ENCODE measurements at regions not wholly inside any gene's neighbourhood (a gene's known extent, or its start where the extent isn't known, plus 50 kb on each side); places are given as distances from the start of the nearest gene placed in this dataset.

DNA sequence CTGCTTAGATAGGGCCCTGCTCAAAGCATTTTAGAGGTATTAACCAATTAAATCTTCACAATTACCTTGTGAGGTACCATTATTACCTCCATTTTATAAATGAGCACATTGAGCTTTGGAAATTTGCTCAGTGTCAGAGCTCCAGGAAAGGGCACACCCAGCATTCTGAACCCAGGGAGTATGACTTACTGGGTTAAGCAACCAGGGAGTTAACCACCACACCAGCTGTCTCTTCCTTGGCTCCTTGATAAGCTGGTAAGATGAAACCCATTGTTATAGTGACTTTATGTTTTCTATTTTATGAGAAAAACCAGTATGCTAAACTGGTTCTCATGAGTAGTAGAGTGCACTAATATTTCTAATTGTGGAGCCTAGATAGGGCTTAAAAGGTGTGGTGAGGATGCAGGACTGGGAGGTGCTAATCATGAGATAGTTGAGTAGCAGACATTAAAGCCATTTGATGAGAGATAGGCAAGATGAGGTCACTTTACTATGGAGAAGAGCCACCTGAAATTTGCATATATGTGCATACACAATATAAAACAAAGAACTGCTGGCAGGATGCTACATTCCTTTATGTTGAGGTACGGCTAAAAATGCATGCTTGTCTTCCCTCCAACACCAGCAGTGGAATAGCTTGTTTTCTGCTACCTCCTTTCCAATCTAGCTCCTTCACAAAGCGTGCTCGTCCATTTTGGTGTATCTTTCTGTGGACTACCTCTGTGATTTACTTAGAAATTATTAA, 556.1 kb downstream of the SPRY1 start:
- in situ Hi-C loops (cut with MboI; ENCODE audit: low sequenced_read_pairs) = no loop called here

DNA sequence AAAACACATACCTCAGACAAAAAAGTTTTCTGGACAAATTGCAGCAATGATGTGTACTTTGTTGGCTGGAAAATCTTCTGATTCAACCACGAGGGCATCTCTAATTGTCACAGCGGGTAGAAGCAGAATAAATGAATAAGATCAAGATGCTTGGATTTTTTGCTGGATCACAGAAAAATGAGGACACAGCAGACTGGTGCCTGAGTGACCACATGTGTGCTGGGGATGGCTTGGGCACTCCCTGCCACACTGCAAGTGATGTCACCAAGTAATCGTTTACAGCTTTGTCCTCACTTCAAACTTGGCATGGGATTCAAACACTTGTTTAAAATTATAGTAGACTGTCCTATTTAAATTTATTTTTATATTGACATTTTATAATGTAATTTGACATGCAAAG, 557.0 kb downstream of the SPRY1 start:
- in situ Hi-C loops (cut with MboI; ENCODE audit: low sequenced_read_pairs) = no loop called here

DNA sequence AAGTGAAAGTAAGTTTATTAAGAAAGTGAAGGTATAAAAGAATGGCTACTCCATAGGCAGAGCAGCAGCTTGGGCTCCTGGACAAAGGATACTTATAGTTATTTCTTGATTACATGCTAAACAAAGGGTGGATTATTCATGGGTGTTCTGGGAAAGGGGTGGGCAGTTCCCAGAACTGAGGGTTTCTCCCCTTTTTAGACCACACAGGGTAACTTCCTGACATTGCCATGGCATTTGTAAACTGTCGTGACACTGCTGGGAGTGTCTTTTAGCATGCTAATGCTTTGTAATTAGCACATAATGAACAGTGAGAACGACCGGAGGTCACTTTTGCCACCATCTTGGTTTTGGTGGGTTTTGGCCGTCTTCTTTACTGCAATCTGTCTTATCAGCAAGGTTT, 557.6 kb downstream of the SPRY1 start:
- in situ Hi-C loops (cut with MboI; ENCODE audit: low sequenced_read_pairs) = no loop called here

DNA sequence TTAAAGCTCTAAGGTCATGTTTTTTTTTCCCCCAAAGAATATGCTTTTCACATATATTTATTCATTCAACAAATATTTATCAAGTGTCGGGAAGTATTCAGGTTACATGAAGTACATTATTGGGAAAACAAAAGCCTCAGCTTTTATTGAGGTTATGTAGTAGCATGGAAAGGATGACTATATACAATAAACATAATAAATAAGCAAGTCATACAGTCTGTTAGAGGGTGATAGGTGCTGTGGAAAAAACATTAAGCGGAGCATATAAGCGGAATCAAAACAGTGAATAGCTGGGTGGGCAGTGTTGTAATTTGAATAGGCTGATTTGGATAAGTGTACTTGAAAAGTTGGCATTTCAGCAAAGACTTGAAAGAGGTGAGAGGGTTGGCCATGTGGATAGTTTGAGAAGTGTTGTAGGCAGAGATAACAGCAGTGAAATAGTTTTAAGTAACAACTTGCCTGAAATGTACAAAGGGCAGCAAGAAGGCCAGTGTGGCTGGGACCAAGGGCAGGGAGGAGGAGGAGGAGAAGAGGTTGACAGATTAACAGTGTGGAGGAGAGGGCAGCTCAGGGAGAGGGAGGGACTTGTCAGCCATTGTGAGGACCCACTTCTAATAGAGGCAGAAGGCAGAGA, 558.7 kb downstream of the SPRY1 start:
- in situ Hi-C loops (cut with MboI; ENCODE audit: low sequenced_read_pairs) = no loop called here

DNA sequence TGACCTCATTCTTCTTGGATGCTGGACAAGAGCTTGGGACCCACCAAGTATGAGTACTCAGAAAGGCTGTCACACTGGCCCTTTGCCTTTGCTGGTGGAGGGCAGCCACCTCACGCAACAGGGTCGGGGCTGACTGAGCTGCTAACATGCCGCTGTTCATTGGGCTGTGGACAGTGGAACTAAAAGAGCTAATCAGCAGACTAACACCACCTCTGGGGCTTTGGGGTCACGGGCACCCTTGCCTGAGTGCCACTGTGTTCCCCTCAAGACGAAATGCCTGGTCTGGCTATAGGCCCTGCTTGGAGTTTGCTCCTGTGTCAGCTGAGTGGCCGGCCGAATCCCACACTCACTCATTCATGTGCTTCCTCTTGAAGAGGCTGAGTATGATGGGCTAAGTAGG, 559.6 kb downstream of the SPRY1 start:
- in situ Hi-C loops (cut with MboI; ENCODE audit: low sequenced_read_pairs) = no loop called here

DNA sequence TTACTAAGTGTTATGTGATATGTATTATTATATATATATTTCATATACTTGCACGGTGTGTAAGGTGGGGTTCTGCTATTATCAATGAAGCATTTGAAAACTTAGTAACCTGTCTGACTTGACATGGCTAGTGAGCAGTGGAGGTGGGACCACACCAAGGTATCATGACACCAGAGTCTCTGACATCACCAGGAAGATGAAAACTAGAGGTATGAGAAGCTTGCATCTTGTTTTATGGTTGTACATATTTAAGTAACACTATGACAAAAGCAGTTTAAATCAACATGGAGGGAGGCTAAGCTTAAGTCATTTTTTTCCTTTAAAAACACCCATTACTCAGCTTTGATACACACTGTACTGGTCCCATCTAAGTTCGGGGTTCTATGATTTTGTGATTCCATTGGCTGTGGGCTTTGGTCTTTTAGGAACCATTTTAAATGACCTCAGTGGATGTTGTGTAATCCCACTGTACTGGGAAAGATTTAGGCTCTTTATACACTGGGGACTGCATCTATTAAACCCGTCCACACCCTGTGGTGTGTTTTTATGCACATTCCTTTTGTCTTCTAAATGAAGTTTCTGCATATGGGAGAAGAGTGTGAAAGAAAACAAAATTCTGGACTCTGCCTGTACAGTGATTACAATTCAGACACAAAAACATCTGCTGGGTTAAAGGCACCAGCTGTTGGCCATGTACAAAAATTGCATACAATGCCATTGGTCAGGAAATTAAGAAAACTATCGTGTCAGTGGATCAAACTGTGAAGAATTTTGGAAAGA, 570.6 kb downstream of the SPRY1 start:
- in situ Hi-C loops (cut with MboI; ENCODE audit: low sequenced_read_pairs) = no loop called here

DNA sequence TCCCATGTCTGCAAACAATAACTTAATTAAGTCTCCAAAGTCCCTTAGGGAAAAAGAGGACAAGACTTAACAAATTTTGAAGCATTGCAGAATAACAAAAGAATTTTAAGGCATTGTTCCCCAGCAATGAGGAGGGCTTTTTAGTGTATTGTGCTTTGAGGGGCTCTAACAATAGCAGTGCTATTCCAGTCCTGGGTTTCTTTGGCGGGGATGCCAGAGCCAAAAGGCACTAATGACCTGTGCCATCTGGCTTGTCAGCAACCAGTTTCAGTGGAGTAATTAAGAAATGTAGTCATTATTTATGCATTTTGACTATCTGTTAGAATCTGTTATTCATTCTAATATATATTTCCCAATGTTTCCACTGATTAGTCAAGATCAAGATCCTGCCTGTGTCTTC, 575.4 kb downstream of the SPRY1 start:
- in situ Hi-C loops (cut with MboI; ENCODE audit: low sequenced_read_pairs) = no loop called here

DNA sequence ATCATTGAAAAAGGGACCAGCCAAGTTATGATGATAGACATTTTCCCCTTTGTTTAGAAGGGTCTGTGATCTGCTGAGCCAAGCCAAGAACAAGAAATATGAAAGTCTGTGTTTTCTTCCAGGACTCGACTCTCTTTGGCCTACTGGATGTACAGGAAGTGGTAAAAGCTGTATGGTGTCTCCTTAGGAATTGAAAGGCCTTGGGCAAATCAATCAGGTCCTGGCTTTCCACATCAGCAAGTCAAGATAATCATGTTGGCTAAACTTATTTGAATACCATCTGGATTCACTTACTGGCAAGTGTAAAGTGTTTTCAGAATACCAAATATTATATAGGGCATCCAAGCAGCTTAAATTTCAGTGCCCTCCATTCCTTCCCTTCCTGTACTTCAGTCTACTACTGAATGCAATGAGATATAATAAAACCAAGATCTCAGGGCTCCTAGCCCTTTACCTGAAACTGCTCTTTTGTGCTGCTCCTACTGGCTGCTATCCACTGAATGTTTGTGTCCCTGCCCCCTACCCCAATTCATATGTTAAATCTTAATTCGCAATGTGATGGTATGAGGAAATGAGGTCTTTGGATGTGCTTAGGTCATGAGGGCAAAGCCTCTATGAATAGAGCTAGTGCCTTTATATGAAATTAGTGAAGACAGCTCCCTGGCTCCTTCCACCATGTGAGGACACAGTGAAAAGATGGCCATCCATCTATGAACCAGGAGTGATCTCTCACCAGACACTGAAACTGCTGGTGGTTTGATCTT, 578.0 kb downstream of the SPRY1 start:
- in situ Hi-C loops (cut with MboI; ENCODE audit: low sequenced_read_pairs) = no loop called here

DNA sequence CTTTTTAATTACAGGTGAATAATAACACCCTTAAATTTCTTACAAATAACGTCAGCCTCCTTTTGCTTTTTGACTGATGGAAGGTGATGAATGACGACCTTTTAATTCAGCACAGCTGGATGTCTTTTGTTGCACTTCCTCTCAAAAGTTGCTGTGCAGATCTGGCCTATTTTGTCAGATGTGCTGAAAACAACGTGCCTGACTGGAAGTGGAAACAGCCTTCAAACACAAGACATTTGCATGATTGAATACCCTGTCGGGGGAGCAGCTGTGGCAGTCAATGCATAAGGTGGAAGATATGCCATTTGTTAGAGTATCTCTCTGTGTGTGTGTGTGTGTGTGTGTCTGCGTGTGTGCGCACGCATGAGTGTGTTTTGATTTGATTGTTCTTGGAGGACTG, 579.7 kb downstream of the SPRY1 start:
- in situ Hi-C loops (cut with MboI; ENCODE audit: low sequenced_read_pairs) = no loop called here

DNA sequence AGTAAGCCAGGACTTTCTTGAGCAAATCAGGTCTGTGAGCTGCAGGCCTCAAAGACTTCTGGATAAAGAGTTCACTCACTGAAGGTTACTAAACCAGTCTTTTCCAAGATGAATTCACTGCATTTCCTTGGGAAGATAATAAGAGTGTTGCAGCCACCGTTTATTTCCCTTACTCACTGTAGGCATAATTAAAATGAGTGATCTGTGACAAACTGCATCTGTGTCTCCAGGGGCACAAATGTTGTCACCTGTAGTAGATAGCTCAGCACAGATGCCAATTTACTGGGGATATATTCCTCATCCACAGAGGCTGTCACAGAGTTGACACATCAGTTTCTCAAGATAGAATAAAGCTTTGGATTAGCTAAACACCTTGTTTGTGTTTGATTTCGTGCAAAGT, 580.2 kb downstream of the SPRY1 start:
- in situ Hi-C loops (cut with MboI; ENCODE audit: low sequenced_read_pairs) = no loop called here

DNA sequence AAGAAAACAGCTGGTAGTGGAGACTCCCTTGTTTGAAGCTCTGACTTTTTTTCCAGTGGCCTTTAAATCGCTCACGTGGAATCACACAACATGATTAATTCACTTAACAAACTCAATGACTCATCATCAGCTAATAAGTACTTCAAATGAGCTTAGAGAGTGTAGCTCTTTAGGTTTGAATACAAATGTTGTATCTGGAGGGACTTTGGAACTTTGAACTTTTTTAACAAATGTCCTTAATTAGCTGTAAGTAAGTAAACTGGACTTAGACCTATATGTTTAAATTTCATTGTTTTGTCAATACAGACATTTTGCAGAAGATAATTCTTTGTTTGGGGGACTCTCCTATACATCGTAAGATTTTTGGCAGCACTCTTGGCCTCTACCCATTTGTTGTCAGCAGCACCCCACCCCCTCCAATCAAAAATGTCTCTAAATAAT, 581.1 kb downstream of the SPRY1 start:
- in situ Hi-C loops (cut with MboI; ENCODE audit: low sequenced_read_pairs) = no loop called here

DNA sequence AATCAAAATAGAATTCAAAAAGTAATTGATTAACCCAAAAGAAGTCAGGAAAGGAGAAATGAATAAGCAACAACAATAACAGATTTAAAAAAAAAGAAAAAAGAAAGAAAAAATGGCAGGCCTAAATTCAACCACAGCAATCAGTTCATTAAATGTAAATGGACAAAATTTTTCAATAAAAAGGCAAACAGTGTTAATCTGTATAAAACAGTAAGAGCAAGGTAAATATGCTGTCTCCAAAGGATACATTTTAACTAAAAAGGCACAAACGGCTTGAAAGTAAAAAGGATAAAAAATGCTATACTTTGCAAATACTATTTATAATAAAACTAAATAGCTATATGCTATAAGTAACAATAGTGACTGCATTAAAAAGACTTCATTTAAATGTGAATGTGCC, 582.0 kb downstream of the SPRY1 start:
- in situ Hi-C loops (cut with MboI; ENCODE audit: low sequenced_read_pairs) = no loop called here

DNA sequence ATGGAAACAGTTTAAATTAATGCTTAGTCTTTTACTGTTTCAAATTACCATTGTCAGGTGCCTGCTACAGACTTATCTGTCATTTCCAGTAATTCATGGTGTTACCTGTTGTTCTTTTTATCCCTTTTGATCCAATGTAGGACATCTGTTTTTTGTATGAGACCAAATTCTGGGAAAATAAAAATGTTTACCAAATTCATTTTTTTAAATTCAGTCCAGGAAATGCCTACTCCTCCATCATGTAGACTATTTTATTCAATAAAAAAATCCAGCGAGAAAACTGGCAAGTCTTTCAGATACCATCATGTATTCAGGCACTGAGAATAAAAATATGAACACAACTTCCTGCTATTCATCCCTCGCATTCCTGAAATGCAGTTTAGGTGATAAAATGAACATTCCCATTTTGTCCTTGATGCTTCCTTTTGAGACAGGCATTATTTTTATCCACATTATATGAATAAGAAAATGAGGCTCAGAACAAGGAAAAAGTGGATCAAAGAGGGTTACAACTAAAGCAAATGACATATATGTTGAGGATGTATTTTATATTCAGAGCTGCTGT, 584.2 kb downstream of the SPRY1 start:
- in situ Hi-C loops (cut with MboI; ENCODE audit: low sequenced_read_pairs) = no loop called here

DNA sequence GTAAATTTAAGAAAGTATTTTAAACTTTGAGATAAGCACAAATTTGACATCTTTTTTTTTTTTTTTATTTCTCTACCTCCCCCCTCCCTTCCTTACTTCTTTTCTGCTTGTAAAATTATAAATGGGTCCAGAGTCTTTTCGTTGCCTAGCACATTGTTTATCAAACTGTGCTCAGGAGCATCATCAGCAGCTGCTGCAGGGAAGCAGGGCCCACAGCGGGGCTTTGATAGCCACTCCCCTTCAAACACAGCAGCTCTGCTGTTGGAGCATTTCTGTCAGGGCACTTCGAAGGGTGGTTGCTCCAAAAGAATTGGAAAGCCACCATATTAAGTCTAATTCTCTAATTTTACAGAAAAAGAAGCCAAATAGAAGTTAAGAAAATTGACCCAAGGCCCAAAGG, 588.3 kb downstream of the SPRY1 start:
- in situ Hi-C loops (cut with MboI; ENCODE audit: low sequenced_read_pairs) = no loop called here

DNA sequence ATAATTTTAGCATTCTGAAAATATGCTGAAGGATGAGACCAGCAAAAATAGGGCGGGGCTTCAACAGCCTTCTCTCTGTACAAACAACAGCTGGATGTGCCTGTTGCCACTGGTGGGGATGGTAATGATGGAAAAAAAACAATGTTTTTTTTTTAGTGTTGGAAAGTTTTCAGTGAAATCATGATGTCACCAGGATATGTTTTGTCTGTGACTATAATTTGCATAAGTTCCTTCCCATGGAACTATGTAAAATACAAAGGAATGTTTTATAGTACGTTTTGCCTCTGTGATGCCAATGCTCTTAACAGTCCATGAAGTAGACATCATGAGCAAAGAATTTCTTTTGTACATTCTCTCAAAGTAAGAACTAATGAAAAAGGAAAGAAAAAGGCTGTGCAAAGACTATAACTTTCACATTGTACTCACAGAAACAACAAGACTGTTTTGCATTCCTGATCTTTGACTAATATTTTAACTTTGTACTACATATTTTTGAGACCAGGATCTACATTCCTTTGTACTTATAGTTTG, 589.7 kb downstream of the SPRY1 start:
- in situ Hi-C loops (cut with MboI; ENCODE audit: low sequenced_read_pairs) = no loop called here

DNA sequence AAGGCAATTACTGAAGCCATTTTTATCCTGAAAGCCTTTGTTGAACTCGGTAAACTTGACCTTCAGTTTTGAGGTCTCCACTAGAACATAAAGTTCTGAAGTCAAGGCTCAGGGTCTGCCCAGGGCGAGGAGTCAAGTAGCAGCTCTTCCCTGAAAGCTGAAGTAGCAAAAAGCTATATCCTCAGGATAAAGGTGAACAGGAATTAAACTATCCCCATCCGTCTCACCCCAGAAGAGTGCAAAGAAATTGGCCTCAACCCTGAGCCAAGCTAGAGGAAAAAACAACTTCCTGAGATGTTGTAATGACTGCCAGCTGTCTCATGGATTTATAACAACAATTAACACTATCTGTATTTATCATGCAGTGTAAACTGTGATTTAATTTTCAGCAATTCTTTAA, 590.8 kb downstream of the SPRY1 start:
- in situ Hi-C loops (cut with MboI; ENCODE audit: low sequenced_read_pairs) = no loop called here

DNA sequence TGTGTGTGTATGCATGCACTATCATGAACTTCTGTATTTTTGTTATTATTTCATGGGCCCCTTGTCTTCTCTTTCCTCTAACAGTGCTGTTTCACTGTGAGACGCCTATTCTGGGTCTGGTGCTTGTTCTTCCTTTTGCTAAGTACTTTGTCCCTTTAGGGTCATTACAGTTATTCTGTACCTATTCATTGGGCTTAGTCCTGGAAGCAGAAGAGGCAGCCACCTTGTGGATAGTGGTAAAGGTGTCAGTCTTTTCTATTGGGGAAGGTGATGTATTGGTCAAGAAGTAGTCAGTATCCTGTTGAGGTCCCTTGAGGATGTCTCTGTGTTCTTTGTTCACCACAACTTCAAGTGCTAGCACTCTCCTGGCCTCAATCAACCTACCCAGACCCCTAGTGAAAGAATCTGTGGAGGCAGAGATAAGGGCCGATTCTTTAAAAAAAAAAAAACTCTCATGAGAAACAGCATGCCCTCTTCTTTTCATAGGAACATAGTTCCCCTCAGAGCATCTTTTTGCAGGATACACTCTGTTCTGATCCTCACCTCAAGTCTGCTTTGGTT, 593.8 kb downstream of the SPRY1 start:
- in situ Hi-C loops (cut with MboI; ENCODE audit: low sequenced_read_pairs) = no loop called here

DNA sequence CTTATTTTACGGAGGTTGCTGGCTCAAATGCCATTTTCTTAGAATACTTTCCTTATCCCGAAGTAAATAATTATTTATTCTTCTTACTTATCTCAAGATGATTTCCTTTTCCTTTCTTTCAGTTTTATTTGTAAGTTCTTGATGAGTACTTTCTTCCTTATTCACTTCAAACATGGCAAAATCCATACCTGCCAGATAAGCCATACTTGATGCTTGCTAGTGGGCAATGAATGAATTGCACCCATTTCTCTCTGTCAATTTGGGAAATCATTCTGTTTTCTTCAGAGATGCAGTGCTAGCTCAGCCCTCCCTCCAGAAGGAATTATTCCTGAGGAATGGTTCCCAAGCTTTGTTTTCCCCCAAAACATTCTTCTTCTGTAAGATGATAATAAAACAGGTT, 598.3 kb downstream of the SPRY1 start:
- in situ Hi-C loops (cut with MboI; ENCODE audit: low sequenced_read_pairs) = no loop called here

DNA sequence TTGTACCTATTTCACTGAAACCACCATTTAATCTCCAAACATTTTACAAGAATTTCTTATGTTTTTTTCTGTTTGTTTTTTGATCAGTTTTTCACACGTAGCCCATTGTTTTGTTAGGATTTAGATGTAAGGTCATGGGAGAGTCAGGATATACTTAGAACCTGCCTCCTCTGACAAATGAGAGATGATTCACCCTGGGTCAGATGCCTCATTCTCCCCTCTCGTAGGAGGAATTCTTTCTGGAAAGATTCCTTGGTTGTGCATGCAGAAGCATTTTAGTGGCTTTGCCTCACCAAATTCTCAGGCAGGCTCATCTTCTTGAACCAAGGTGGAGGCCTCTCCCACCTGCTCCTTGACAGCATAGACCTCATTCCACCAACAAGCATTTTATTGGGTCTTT, 599.3 kb downstream of the SPRY1 start:
- in situ Hi-C loops (cut with MboI; ENCODE audit: low sequenced_read_pairs) = no loop called here

DNA sequence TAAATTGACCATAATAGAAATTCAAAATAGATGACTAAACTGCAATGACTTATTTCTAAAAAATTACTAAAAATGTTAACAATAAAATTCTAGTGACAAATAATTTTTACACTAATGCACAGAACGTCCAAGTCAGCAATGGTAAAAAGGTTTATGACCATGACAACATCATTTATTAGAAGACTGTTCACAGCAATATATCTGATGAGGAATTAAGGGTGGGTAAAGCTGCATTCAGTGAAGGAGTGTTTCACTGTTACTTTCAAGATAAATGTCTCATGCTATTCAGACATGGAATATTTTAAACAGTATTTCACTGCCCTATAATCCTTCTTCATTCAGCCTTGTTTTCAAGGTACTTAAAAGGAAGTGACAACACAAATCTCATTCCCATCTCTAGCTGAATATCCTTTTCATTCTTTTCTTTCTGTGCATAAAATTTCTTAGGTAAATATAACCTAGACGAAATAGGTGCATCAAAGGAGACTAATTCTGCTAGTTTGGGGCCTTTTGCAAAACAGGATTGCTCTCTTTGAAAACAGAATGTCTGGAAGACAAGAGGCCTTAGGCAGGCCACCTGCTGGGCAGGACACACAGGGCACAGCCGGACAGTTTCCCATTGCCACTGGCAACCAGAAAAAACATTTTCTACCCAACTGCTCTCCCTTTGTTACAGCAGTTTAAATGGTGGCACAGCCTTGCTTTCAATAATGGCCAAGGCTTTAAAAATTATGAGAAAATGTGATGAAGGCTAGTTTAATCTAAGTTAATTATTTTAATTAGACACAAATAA, 600.3 kb downstream of the SPRY1 start:
- in situ Hi-C loops (cut with MboI; ENCODE audit: low sequenced_read_pairs) = no loop called here

Measured in HL-60/S4 treated with phorbol 12-myristate 13-acetate at 8.2 ng/mL for 4 days and 3 days (cell line).